Loucy (cell line): ENCODE measurements at regions not wholly inside any gene's neighbourhood (a gene's known extent, or its start where the extent isn't known, plus 50 kb on each side); places are given as distances from the start of the nearest gene placed in this dataset.

Experiments
- H2AFZ ChIP-seq: fragments of 200-600 bp; sonication (generic); 2 replicates; pipeline ENCODE4 v1.6.0; 2016; ENCODE audit warnings: antibody characterized with exemption, mild to moderate bottlenecking, low read length, moderate library complexity
- H3F3A ChIP-seq: fragments of 200-600 bp; 2 replicates; pipeline ENCODE4 v1.6.0; 2016; ENCODE audit warnings: antibody characterized with exemption, low read depth, mild to moderate bottlenecking
- H3K27me3 ChIP-seq: fragments of 200-600 bp; sonication (generic); 2 replicates; pipeline ENCODE4 v1.6.1; 2014; ENCODE audit warnings: low read length, mild to moderate bottlenecking; ENCODE audit not compliant: insufficient read depth, poor library complexity, severe bottlenecking
- H3K36me3 ChIP-seq: fragments of 200-600 bp; sonication (generic); 2 replicates; pipeline ENCODE4 v1.6.1; 2016; ENCODE audit warnings: low read length; ENCODE audit not compliant: insufficient read depth
- H3K4me1 ChIP-seq: fragments of 200-600 bp; sonication (generic); 2 replicates; pipeline ENCODE4 v1.5.1; 2014; ENCODE audit warnings: low read length, mild to moderate bottlenecking; ENCODE audit not compliant: insufficient read depth, poor library complexity, severe bottlenecking
- H3K4me2 ChIP-seq: fragments of 200-600 bp; sonication (generic); 2 replicates; pipeline ENCODE4 v1.6.0; 2014; ENCODE audit warnings: antibody characterized with exemption, low read length, low read depth, mild to moderate bottlenecking; ENCODE audit not compliant: poor library complexity, severe bottlenecking
- H3K4me3 ChIP-seq: fragments of 200-600 bp; sonication (generic); 2 replicates; pipeline ENCODE4 v1.5.1; 2014; ENCODE audit warnings: low read length, mild to moderate bottlenecking, mixed read lengths; ENCODE audit not compliant: poor library complexity, severe bottlenecking
- H3K79me2 ChIP-seq: fragments of 200-600 bp; sonication (generic); 2 replicates; pipeline ENCODE4 v1.6.1; 2014; ENCODE audit warnings: low read length; ENCODE audit not compliant: insufficient read depth
- H3K9ac ChIP-seq: fragments of 200-600 bp; sonication (generic); 2 replicates; pipeline ENCODE4 v1.6.0; 2014; ENCODE audit warnings: mild to moderate bottlenecking, low read depth, low read length, moderate library complexity; ENCODE audit not compliant: poor library complexity, severe bottlenecking
- H3K9me2 ChIP-seq: fragments of 200-600 bp; sonication (generic); replicated peaks from 2 replicates; pipeline ENCODE4 v1.6.1; 2016; ENCODE audit warnings: low read depth, low read length, mixed read lengths
- H3K9me3 ChIP-seq: fragments of 200-600 bp; sonication (generic); 2 replicates; pipeline ENCODE4 v1.6.1; 2014; ENCODE audit warnings: mild to moderate bottlenecking, antibody characterized with exemption, low read length, low read depth; ENCODE audit not compliant: insufficient read depth
- H4K20me1 ChIP-seq: fragments of 200-600 bp; sonication (generic); 2 replicates; pipeline ENCODE4 v1.6.0; 2014; ENCODE audit warnings: antibody characterized with exemption, low read length, mild to moderate bottlenecking; ENCODE audit not compliant: insufficient read depth, poor library complexity, severe bottlenecking
- EZH2phosphoT487 ChIP-seq: fragments of 200-600 bp; IDR thresholded peaks from 2 replicates; pipeline ENCODE4 v1.6.1; 2018; ENCODE audit warnings: antibody characterized with exemption, mild to moderate bottlenecking, moderate library complexity, borderline replicate concordance
- TF ChIP-seq, protein P1 (sequence below): fragments of 200-600 bp; sonication (generic); conservative IDR thresholded peaks from 2 replicates; pipeline ENCODE4 v1.5.1; 2014; ENCODE audit warnings: mild to moderate bottlenecking, antibody characterized with exemption, low read length

GRCh38 chr12:28700161-28700560, 448.9 kb upstream of the FAR2 start:
- no peak overlapping the region for H3K4me3 ChIP-seq
- H3F3A ChIP-seq = no peaks in the 10 kb centered on the region
- no peaks in the 10 kb centered on the region; the same call in 1 of the 2 replicates for H3K36me3 ChIP-seq
- H3K79me2 ChIP-seq = no peaks in the 10 kb centered on the region
- H3K4me1 ChIP-seq = no peaks in the 10 kb centered on the region
- no peaks in the 10 kb centered on the region for H3K27me3 ChIP-seq
- no peak overlapping the region for H3K4me2 ChIP-seq
- no peak overlapping the region for H2AFZ ChIP-seq
- H3K9me2 ChIP-seq = no peaks in the 10 kb centered on the region
- no peaks in the 10 kb centered on the region for H3K9me3 ChIP-seq
- no peak overlapping the region for H3K9ac ChIP-seq
- no peak for TF ChIP-seq EZH2phosphoT487
- TF ChIP-seq, protein P1, sequence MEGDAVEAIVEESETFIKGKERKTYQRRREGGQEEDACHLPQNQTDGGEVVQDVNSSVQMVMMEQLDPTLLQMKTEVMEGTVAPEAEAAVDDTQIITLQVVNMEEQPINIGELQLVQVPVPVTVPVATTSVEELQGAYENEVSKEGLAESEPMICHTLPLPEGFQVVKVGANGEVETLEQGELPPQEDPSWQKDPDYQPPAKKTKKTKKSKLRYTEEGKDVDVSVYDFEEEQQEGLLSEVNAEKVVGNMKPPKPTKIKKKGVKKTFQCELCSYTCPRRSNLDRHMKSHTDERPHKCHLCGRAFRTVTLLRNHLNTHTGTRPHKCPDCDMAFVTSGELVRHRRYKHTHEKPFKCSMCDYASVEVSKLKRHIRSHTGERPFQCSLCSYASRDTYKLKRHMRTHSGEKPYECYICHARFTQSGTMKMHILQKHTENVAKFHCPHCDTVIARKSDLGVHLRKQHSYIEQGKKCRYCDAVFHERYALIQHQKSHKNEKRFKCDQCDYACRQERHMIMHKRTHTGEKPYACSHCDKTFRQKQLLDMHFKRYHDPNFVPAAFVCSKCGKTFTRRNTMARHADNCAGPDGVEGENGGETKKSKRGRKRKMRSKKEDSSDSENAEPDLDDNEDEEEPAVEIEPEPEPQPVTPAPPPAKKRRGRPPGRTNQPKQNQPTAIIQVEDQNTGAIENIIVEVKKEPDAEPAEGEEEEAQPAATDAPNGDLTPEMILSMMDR = no peak
- no peaks in the 10 kb centered on the region for H4K20me1 ChIP-seq

DNA sequence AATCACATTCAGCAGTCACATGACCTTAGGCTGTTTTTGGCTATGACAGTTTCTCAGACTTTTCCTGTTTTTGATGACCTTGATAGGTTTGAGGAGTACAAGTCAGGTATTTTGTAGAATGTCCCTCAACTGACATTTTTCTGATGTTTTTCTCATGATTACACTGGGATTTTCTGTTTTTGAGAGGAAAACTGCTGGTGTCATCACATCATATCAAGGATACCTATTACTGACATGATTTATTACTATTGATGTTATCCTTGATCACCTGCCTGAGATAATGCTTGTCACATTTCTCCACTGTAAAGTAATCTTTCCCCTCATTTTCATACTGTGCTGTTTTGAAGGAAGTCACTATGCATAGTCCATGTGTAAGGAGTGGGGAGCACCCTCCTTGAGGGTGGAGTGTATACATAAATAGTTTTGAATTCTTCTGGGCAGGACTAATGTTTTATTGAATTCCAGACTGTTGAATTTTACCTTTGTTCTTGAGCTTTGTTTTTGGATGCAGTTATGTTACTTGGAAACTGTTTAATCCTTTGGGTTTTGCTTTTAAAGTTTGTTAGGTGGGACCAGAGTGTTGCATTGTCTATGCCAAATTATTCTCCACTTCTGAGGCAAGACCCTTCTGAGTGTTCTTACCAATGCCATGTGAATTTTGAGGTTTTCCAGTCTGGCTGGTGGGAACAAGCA, 444.5 kb upstream of the FAR2 start:
- Histone ChIP-seq H2AFZ (no peak overlapping the region), H3K4me1 (no peaks in the 10 kb centered on the region), H3K4me3 (no peak overlapping the region), H4K20me1 (no peaks in the 10 kb centered on the region), H3K36me3 (no peaks in the 10 kb centered on the region; the same call in 1 of the 2 replicates), H3F3A (no peaks in the 10 kb centered on the region), H3K9me2 (no peaks in the 10 kb centered on the region), H3K4me2 (no peak overlapping the region), H3K79me2 (no peaks in the 10 kb centered on the region), H3K9ac (no peak overlapping the region), H3K27me3 (no peaks in the 10 kb centered on the region), H3K9me3 (no peaks in the 10 kb centered on the region)
- no peak for TF ChIP-seq EZH2phosphoT487
- TF ChIP-seq, protein P1 = no peak

DNA sequence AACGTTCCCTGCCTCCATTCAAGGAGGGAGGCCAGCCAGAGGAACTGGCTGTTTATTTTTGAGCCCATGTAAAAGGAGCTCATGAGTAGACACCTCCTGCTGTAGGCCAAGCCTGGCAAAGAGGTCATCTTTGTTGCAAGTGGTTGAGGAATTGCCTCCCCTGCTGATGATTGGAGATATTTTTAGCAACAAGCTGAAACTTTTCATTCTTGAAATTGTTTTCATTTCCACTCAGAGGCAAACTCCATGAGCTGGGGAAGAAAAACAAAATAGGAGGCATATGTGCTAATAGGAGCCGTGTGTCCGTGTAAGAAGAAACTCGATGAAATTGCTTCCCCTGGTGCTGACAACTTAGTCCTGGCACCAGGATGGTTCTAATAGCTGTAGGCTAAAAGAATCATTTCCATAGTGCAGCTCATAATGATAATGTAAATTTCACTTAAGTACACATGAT, 440.1 kb upstream of the FAR2 start:
- H3K9me3 ChIP-seq = no peaks in the 10 kb centered on the region
- H2AFZ ChIP-seq = no peak overlapping the region
- no peaks in the 10 kb centered on the region for H3K27me3 ChIP-seq
- no peak overlapping the region for H3K4me2 ChIP-seq
- H4K20me1 ChIP-seq = no peaks in the 10 kb centered on the region
- no peaks in the 10 kb centered on the region for H3K4me1 ChIP-seq
- H3K4me3 ChIP-seq = no peak overlapping the region
- no peak overlapping the region for H3K9ac ChIP-seq
- TF ChIP-seq, protein P1 = no peak
- no peaks in the 10 kb centered on the region for H3K79me2 ChIP-seq
- no peaks in the 10 kb centered on the region for H3F3A ChIP-seq
- no peaks in the 10 kb centered on the region for H3K36me3 ChIP-seq
- no peaks in the 10 kb centered on the region for H3K9me2 ChIP-seq
